ELR (cell line): ENCODE measurements at regions not wholly inside any gene's neighbourhood (a gene's known extent, or its start where the extent isn't known, plus 50 kb on each side); places are given as distances from the start of the nearest gene placed in this dataset.

Experiments used
- DNase-seq: peaks from one replicate; pipeline ENCODE4 v3.0.0-alpha.2; 2015; ENCODE audit warnings: low read depth

GRCh38 chr7:138254444-138254843, 178.2 kb downstream of the AKR1D1 start:
- no peak for DNase-seq

GRCh38 chr7:138257459-138258196, 181.4 kb downstream of the AKR1D1 start:
- DNase-seq, result no peak

- peak; percentile 7 for DNase-seq
Measured at GRCh38 chr7:138258197-138258559, 181.9 kb downstream of the AKR1D1 start.

GRCh38 chr7:138259675-138260074, 183.4 kb downstream of the AKR1D1 start:
- no peak for DNase-seq

GRCh38 chr7:138267934-138268333, 191.7 kb downstream of the AKR1D1 start:
- DNase-seq, result no peak

- no peak for DNase-seq
Measured at GRCh38 chr7:138276891-138277290, 183.2 kb upstream of the TRIM24 start.

- peak; percentile 13 for DNase-seq
Measured at GRCh38 chr7:138278601-138279000, 181.5 kb upstream of the TRIM24 start.

GRCh38 chr7:138282997-138283396, 177.1 kb upstream of the TRIM24 start:
- no peak for DNase-seq

GRCh38 chr7:138285129-138285528, 174.9 kb upstream of the TRIM24 start:
- DNase-seq, result no peak

GRCh38 chr7:138286846-138287245, 173.2 kb upstream of the TRIM24 start:
- no peak for DNase-seq

GRCh38 chr7:138287549-138287948, 172.5 kb upstream of the TRIM24 start:
- no peak for DNase-seq

GRCh38 chr7:138289082-138289481, 171.0 kb upstream of the TRIM24 start:
- DNase-seq, result no peak

GRCh38 chr7:138289864-138290263, 170.2 kb upstream of the TRIM24 start:
- DNase-seq, result no peak

GRCh38 chr7:138292951-138293350, 167.1 kb upstream of the TRIM24 start:
- no peak for DNase-seq

GRCh38 chr7:138295049-138295637, 164.9 kb upstream of the TRIM24 start:
- no peak for DNase-seq

GRCh38 chr7:138297526-138297925, 162.5 kb upstream of the TRIM24 start:
- no peak for DNase-seq

GRCh38 chr7:138299066-138299465, 161.0 kb upstream of the TRIM24 start:
- no peak for DNase-seq

GRCh38 chr7:138303230-138304070, 156.6 kb upstream of the TRIM24 start:
- DNase-seq, result no peak

GRCh38 chr7:138304071-138304320, 156.1 kb upstream of the TRIM24 start:
- DNase-seq, result no peak

GRCh38 chr7:138307633-138308032, 152.4 kb upstream of the TRIM24 start:
- DNase-seq, result no peak

- DNase-seq, result no peak
Measured at GRCh38 chr7:138308136-138308535, 151.9 kb upstream of the TRIM24 start.

GRCh38 chr7:138309186-138309585, 150.9 kb upstream of the TRIM24 start:
- no peak for DNase-seq

GRCh38 chr7:138313829-138314178, 146.3 kb upstream of the TRIM24 start:
- DNase-seq, result no peak
